ENCODE measurements at regions not wholly inside any gene's neighbourhood (a gene's known extent, or its start where the extent isn't known, plus 50 kb on each side); places are given as distances from the start of the nearest gene placed in this dataset.

- Histone ChIP-seq H3K36me3 (no peaks in the 10 kb centered on the region), H3K27ac (no peak overlapping the region), H3K4me1 (no peaks in the 10 kb centered on the region), H3K9me3 (no peaks in the 10 kb centered on the region), H3K27me3 (no peaks in the 10 kb centered on the region), H3K9ac (ENCODE audit: low read depth in 2 of 2, low read length in 2 of 2) (no peak overlapping the region), H3K4me3 (no peak overlapping the region)
- TF ChIP-seq CTCF (IDR thresholded peaks at IDR 0.05): no peak
- DNase-seq: no peak
- intact Hi-C loops (cut with DNase I): loop anchor here (10.0 kb wide), 1 partner anchor 218 kb away; the partner anchor contains the start of gene UGT2A3
Measured at GRCh38 chr4:68736813-68737212, 66.4 kb upstream of the UGT2B15 start.

- H3K4me3 ChIP-seq: no peak overlapping the region
Measured at GRCh38 chr4:68738036-68738435, 67.6 kb upstream of the UGT2B15 start.

GRCh38 chr4:68744368-68744767 is 71.4 kb upstream of the UGT2B10 start:
- intact Hi-C loops (cut with DNase I): no loop called here
- no peaks in the 10 kb centered on the region for H3K4me1 ChIP-seq
- H3K4me3 ChIP-seq: no peak overlapping the region
- H3K36me3 ChIP-seq: no peaks in the 10 kb centered on the region
- H3K9me3 ChIP-seq: no peaks in the 10 kb centered on the region
- H3K27ac ChIP-seq: peak overlapping the region; percentile 42
- DNase-seq: no peak
- no peak overlapping the region for H3K9ac ChIP-seq (ENCODE audit: low read depth in 2 of 2, low read length in 2 of 2)
- no peaks in the 10 kb centered on the region for H3K27me3 ChIP-seq
- TF ChIP-seq CTCF (IDR thresholded peaks at IDR 0.05): no peak

More at GRCh38 chr4:68738036-68738435, 67.6 kb upstream of the UGT2B15 start:
- DNase-seq: no peak
- no peaks in the 10 kb centered on the region for H3K4me1 ChIP-seq
- H3K9me3 ChIP-seq: no peaks in the 10 kb centered on the region
- no peaks in the 10 kb centered on the region for H3K27me3 ChIP-seq
- H3K36me3 ChIP-seq: no peaks in the 10 kb centered on the region
- intact Hi-C loops (cut with DNase I): loop anchor here (10.0 kb wide), 1 partner anchor 217 kb away; the partner anchor contains the start of gene UGT2A3
- no peak for TF ChIP-seq CTCF (IDR thresholded peaks at IDR 0.05)
- no peak overlapping the region for H3K9ac ChIP-seq (ENCODE audit: low read depth in 2 of 2, low read length in 2 of 2)
- no peak overlapping the region for H3K27ac ChIP-seq

- Histone ChIP-seq H3K4me1 (no peaks in the 10 kb centered on the region), H3K9ac (ENCODE audit: low read depth in 2 of 2, low read length in 2 of 2) (no peak overlapping the region), H3K27me3 (no peaks in the 10 kb centered on the region), H3K9me3 (no peaks in the 10 kb centered on the region), H3K27ac (peak overlapping the region; percentile 69), H3K36me3 (no peaks in the 10 kb centered on the region), H3K4me3 (no peak overlapping the region)
- no peak for TF ChIP-seq CTCF (IDR thresholded peaks at IDR 0.05)
- DNase-seq: no peak
- intact Hi-C loops (cut with DNase I): no loop called here
Measured at GRCh38 chr4:68748181-68748991, 67.4 kb upstream of the UGT2B10 start.

GRCh38 chr4:68750555-68750954 is 65.2 kb upstream of the UGT2B10 start:
- no peak for TF ChIP-seq CTCF (IDR thresholded peaks at IDR 0.05)
- Histone ChIP-seq H3K4me1 (no peaks in the 10 kb centered on the region), H3K36me3 (no peaks in the 10 kb centered on the region), H3K9ac (ENCODE audit: low read depth in 2 of 2, low read length in 2 of 2) (peak overlapping the region in 1 of 2 donors; percentile 58), H3K4me3 (no peak overlapping the region), H3K27ac (peak overlapping the region; percentile 27), H3K27me3 (no peaks in the 10 kb centered on the region), H3K9me3 (no peaks in the 10 kb centered on the region)
- intact Hi-C loops (cut with DNase I): no loop called here
- DNase-seq: no peak
